AG04450 (cell line): ENCODE measurements at regions not wholly inside any gene's neighbourhood (a gene's known extent, or its start where the extent isn't known, plus 50 kb on each side); places are given as distances from the start of the nearest gene placed in this dataset.

Source experiments
- CTCF ChIA-PET: fragments of 300-600, 350-600 bp; formaldehyde crosslinking; extraction: SDS; loops from one replicate; lab custom pipeline; 2022; ENCODE audit warnings: antibody characterized with exemption, inconsistent platforms; lab: Charles Lee
- POLR2A ChIA-PET: fragments of 350-600 bp; formaldehyde crosslinking; extraction: SDS; loops from one replicate; lab custom pipeline; 2021; ENCODE audit warnings: antibody characterized with exemption, inconsistent platforms; lab: Yijun Ruan, JAX
- DNase-seq: peaks from one replicate; pipeline ENCODE4 v3.0.0-alpha.2; 2011; ENCODE audit warnings: low read depth, low spot score
- H3K27ac ChIP-seq: one replicate; pipeline ENCODE4 v1.5.1; 2012; ENCODE audit warnings: low read depth, low read length, control low read depth
- H3K27me3 ChIP-seq: one replicate; pipeline ENCODE4 v1.6.0; 2012; ENCODE audit warnings: low read length; ENCODE audit not compliant: control insufficient read depth, insufficient read depth
- H3K4me3 ChIP-seq: 2 replicates; pipeline ENCODE4 v1.5.1; 2011; ENCODE audit warnings: mild to moderate bottlenecking, low read depth, low read length, control low read depth
- H3K9me3 ChIP-seq: 2 replicates; pipeline ENCODE4 v1.5.1; 2012; ENCODE audit warnings: low read length; ENCODE audit not compliant: control insufficient read depth, insufficient read depth
- TF ChIP-seq, protein P1 (sequence below): IDR thresholded peaks from 2 replicates; pipeline ENCODE4 v1.5.1; 2011; ENCODE audit warnings: low read depth, low read length, control low read depth, inconsistent platforms

DNA sequence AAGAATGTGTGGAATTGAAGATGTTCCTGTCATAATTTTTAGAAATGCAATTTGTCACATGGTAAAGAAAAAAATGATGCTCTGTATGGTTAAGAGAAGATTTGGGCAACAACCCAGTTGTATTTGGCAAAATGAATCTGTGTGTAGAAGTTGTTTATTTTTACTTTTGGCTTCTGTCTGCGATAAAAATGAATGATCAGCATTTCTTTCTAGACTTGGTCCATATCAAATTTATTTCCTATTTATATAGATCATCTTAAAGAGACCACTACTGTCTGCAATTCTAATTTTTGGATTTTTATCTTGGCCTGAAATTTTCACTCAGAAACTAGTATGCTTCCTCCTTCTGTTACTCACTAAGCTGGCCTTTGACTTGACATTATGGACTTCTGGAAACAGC, 396.9 kb downstream of the FAM47A start:
- Histone ChIP-seq H3K27me3 (no peaks in the 10 kb centered on the region), H3K9me3 (no peaks in the 10 kb centered on the region; the same call in 1 of the 2 replicates), H3K4me3 (no peak overlapping the region), H3K27ac (no peak overlapping the region)
- TF ChIP-seq, protein P1, sequence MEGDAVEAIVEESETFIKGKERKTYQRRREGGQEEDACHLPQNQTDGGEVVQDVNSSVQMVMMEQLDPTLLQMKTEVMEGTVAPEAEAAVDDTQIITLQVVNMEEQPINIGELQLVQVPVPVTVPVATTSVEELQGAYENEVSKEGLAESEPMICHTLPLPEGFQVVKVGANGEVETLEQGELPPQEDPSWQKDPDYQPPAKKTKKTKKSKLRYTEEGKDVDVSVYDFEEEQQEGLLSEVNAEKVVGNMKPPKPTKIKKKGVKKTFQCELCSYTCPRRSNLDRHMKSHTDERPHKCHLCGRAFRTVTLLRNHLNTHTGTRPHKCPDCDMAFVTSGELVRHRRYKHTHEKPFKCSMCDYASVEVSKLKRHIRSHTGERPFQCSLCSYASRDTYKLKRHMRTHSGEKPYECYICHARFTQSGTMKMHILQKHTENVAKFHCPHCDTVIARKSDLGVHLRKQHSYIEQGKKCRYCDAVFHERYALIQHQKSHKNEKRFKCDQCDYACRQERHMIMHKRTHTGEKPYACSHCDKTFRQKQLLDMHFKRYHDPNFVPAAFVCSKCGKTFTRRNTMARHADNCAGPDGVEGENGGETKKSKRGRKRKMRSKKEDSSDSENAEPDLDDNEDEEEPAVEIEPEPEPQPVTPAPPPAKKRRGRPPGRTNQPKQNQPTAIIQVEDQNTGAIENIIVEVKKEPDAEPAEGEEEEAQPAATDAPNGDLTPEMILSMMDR, result no peak
- ChIA-PET CTCF (no interaction called here), POLR2A (no interaction called here)
- no peak for DNase-seq

DNA sequence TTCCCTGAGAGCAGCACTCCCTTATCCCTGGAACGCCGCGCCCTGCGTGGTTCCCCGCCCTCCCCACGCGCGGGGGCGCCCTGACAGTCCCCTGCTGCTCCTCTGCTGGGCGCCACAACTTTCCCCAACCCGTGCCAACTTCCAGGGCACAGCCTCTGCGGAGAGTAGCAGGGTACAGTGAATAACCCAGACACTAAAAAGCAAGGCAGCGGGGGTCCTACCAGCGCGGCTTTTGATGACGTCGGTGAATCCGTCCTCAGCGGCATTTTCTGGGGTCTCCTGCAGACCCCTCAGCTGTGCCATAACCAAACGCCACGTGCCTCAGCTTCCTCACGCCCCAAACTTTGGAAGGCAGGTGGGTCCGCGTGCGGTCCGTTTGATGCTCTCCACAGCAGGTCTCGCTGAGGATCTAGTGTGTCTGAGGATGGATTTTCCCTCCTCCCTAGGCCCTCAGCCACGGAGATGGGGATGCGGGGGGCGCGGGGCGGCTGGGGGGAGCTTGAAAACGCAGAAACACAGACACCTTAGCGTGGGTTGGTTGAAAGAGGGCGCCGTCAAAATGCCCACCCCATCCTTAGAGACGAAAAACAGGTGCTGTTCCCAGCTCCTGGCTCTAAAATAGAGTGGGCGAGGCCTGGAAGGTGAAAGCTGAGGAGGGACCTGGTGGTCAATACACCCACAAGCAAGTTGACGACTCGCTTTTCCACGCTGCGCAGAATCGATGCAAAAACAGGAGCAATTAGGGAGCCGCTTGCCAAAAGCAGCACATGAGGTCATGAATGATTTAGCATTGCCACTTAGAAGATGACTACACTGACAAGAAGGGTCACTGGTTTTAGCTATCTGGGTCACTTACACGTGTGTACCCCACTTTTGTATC, 405.6 kb downstream of the FAM47A start:
- Histone ChIP-seq H3K27ac (no peak overlapping the region), H3K4me3 (no peak overlapping the region), H3K27me3 (no peaks in the 10 kb centered on the region), H3K9me3 (peaks cover 8% of the 10 kb centered on the region)
- POLR2A ChIA-PET, result no interaction called here
- no peak for DNase-seq
- TF ChIP-seq, protein P1, result no peak
- CTCF ChIA-PET, result no interaction called here

DNA sequence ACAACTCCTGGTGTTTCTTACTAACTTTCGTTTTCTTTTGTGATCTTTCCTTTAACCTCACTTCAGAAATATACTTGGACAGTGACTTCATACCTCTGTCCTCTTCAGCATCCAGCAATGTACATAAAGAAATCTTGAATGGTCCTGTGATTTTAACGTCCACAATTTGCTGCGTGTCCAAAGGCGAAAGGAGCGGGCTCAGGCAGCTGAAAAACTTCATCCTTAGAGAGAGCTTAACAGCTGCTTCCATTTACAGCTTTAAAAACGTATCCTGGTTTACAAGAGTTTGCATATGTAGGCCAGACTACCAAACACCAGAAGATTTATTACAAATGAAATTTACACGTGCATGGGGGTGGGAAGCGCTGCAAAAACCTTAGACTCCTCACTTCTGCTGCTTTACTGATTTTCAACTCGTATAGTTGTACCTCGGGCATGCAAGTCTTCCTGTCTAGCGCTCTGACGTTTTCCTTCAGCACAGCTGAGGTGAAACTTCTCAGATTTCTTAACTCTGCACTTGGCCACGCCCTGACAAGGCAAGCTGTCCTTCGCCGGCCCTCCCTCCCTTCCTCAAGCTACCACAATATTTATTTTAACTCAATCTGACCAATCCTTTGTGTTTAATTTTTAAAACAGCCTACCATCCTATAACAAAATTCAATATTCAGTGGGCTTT, 406.4 kb downstream of the FAM47A start:
- H3K27me3 ChIP-seq, result no peaks in the 10 kb centered on the region
- ChIA-PET POLR2A (no interaction called here), CTCF (interaction anchor here (0.5 kb wide), 1 partner anchor 733 kb away, joined by 8 read pairs; no protein-coding TSS in a partner anchor)
- no peak overlapping the region for H3K4me3 ChIP-seq
- TF ChIP-seq, protein P1, result no peak
- H3K9me3 ChIP-seq, result peaks cover 8% of the 10 kb centered on the region
- no peak for DNase-seq
- H3K27ac ChIP-seq, result no peak overlapping the region

DNA sequence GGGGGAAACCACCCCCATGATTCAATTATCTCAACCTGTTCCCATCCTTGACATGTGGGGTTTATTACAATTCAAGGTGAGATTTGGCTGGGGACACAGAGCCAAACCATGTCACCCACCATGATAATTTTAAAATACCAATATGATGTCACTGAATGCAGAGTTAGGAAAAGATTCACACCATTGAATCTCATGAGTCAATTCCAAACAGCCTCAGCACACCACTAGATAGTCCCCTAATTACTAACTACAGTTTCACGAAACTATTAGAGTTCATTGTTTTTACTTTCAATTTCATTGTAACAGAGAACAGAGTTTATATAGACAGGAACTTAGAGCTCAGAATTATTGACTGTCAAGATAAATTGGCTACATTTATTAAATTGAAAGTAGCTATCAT, 410.2 kb downstream of the FAM47A start:
- ChIA-PET POLR2A (no interaction called here), CTCF (no interaction called here)
- TF ChIP-seq, protein P1, result no peak
- Histone ChIP-seq H3K27ac (no peak overlapping the region), H3K27me3 (no peaks in the 10 kb centered on the region), H3K9me3 (peaks cover 8% of the 10 kb centered on the region), H3K4me3 (no peak overlapping the region)
- DNase-seq, result no peak

DNA sequence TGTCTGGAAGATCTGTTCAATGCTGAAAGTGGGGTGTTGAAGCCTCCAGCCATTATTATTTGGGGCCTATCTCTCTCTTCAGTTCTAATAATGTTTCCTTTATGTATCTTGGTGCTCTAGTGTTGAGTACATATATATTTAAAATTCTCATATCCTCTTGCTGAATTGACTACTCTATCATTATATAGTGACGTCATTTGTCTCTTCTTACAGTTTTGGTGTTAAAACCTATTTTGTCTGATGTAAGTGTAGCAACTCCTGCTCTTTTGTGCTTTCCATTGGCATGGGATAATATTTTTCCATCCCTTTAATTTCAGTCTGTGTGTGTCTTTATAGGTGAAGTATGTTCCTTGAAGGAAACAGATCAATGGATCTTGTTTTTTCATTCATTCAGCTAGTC, 446.0 kb downstream of the FAM47A start:
- Histone ChIP-seq H3K4me3 (no peak overlapping the region), H3K27ac (no peak overlapping the region), H3K27me3 (no peaks in the 10 kb centered on the region), H3K9me3 (no peaks in the 10 kb centered on the region)
- POLR2A ChIA-PET, result no interaction called here
- CTCF ChIA-PET, result no interaction called here
- TF ChIP-seq, protein P1, result no peak
- DNase-seq, result no peak
